SK-N-SH (cell line): ENCODE measurements at regions not wholly inside any gene's neighbourhood (a gene's known extent, or its start where the extent isn't known, plus 50 kb on each side); places are given as distances from the start of the nearest gene placed in this dataset.

Source experiments
- CTCF ChIA-PET: fragments of 300-600, 350-600 bp; formaldehyde crosslinking; extraction: SDS; loops from one replicate; lab custom pipeline; 2021; lab: Yijun Ruan, JAX
- POLR2A ChIA-PET: fragments of 350-600 bp; sonication (Branson Sonifier 250); formaldehyde crosslinking; extraction: SDS; loops from one replicate; lab custom pipeline; 2020; ENCODE audit warnings: antibody characterized with exemption, inconsistent platforms; lab: Yijun Ruan, JAX
- DNase-seq: peaks from one replicate; pipeline ENCODE4 v3.0.0; 2012
- H2AFZ ChIP-seq: fragments of 200-600 bp; sonication (generic); 2 replicates; pipeline ENCODE4 v1.8.1; 2016; ENCODE audit warnings: antibody characterized with exemption, mild to moderate bottlenecking, low read depth
- H3F3A ChIP-seq: fragments of 200-600 bp; sonication (generic); replicated peaks from 2 replicates; pipeline ENCODE3; 2016; ENCODE audit warnings: antibody characterized with exemption, mild to moderate bottlenecking; ENCODE audit not compliant: insufficient read depth
- H3K27ac ChIP-seq, 2 experiments: fragments of 200-500 bp in 1 of 2; fragments of 200-600 bp in 1 of 2; sonication (Bioruptor generic) in 1 of 2; sonication (generic), shearing (Covaris generic) in 1 of 2; 2 replicates each; pipeline versions ENCODE4 v1.5.1 to v1.6.1; 2014 to 2016; ENCODE audit warnings: low read depth in 2 of 2, inconsistent platforms in 1 of 2, low read length in 1 of 2, mild to moderate bottlenecking in 1 of 2, mixed read lengths in 1 of 2
- H3K27me3 ChIP-seq: fragments of 200-600 bp; sonication (generic), shearing (Covaris generic); 2 replicates; pipeline ENCODE4 v1.6.1; 2016; ENCODE audit warnings: mixed run types; ENCODE audit not compliant: insufficient read depth
- H3K36me3 ChIP-seq, 2 experiments: fragments of 200-500 bp in 1 of 2; fragments of 200-600 bp in 1 of 2; sonication (Bioruptor generic) in 1 of 2; sonication (generic) in 1 of 2; replicated peaks in 1 of 2; 2 replicates each; pipeline versions ENCODE3 to v1.5.1; 2014 to 2016; ENCODE audit warnings: low read length in 1 of 2, mild to moderate bottlenecking in 1 of 2; ENCODE audit not compliant: insufficient read depth in 2 of 2, control insufficient read depth in 1 of 2
- H3K4me1 ChIP-seq, 2 experiments: fragments of 200-500 bp in 1 of 2; fragments of 200-600 bp in 1 of 2; sonication (Bioruptor generic) in 1 of 2; sonication (generic), shearing (Covaris generic) in 1 of 2; 2 replicates each; pipeline versions ENCODE4 v1.5.1 to v1.6.1; 2014 to 2016; ENCODE audit warnings: low read depth in 1 of 2, low read length in 1 of 2, mixed run types in 1 of 2; ENCODE audit not compliant: insufficient read depth in 2 of 2, control insufficient read depth in 1 of 2
- H3K4me2 ChIP-seq: fragments of 200-600 bp; sonication (generic), shearing (Covaris generic); 2 replicates; pipeline ENCODE4 v1.6.1; 2017; ENCODE audit warnings: mixed run types
- H3K4me3 ChIP-seq, 2 experiments: fragments of 200-500 bp in 1 of 2; fragments of 200-600 bp in 1 of 2; sonication (Bioruptor generic) in 1 of 2; sonication (generic), shearing (Covaris generic) in 1 of 2; 2 replicates each; pipeline versions ENCODE4 v1.5.1 to v1.8.1; 2014 to 2016; ENCODE audit warnings: low read depth in 2 of 2, inconsistent platforms in 1 of 2, low read length in 1 of 2, mild to moderate bottlenecking in 1 of 2, mixed read lengths in 1 of 2, moderate library complexity in 1 of 2
- H3K79me2 ChIP-seq: fragments of 200-600 bp; sonication (generic); 2 replicates; pipeline ENCODE4 v1.8.1; 2017; ENCODE audit warnings: mild to moderate bottlenecking; ENCODE audit not compliant: insufficient read depth
- H3K9ac ChIP-seq: fragments of 200-600 bp; sonication (generic); 2 replicates; pipeline ENCODE4 v1.6.1; 2017; ENCODE audit warnings: mixed run types
- H3K9me2 ChIP-seq: fragments of 200-600 bp; sonication (generic); 2 replicates; pipeline ENCODE4 v1.6.1; 2017; ENCODE audit warnings: mixed run types
- H3K9me3 ChIP-seq: fragments of 200-600 bp; sonication (generic); 2 replicates; pipeline ENCODE4 v1.6.1; 2017; ENCODE audit warnings: mixed run types, mild to moderate bottlenecking, moderate library complexity
- H4K20me1 ChIP-seq: fragments of 200-600 bp; sonication (generic); 2 replicates; pipeline ENCODE4 v1.6.1; 2017; ENCODE audit warnings: mild to moderate bottlenecking, mixed run types; ENCODE audit not compliant: insufficient read depth
- CHD2 ChIP-seq: fragments of 150-350 bp; IDR thresholded peaks from 2 replicates; pipeline ENCODE4 v1.6.1; 2018; ENCODE audit warnings: low read length; ENCODE audit not compliant: partially characterized antibody
- FOSL2 ChIP-seq: IDR thresholded peaks from 2 replicates; pipeline ENCODE4 v1.4.0; 2012; ENCODE audit warnings: low read depth, mild to moderate bottlenecking, moderate library complexity, borderline replicate concordance
- GABPA ChIP-seq: IDR thresholded peaks from 2 replicates; pipeline ENCODE4 v1.4.0; 2012; ENCODE audit warnings: low read depth, mild to moderate bottlenecking
- MXI1 ChIP-seq: IDR thresholded peaks from 2 replicates; pipeline ENCODE4 v1.6.1; 2012; ENCODE audit warnings: mild to moderate bottlenecking, low read depth, low read length, improper control_type of control experiment
- POLR2AphosphoS5 ChIP-seq: IDR thresholded peaks from 2 replicates; pipeline ENCODE4 v1.6.1; 2012; ENCODE audit warnings: low read depth, low read length
- RAD21 ChIP-seq: IDR thresholded peaks from 2 replicates; pipeline ENCODE4 v1.6.1; 2012; ENCODE audit warnings: mild to moderate bottlenecking, low read length
- RCOR1 ChIP-seq: fragments of 150-350 bp; IDR thresholded peaks from 2 replicates; pipeline ENCODE4 v1.6.1; 2017; ENCODE audit warnings: antibody characterized with exemption, low read length
- RFX5 ChIP-seq: IDR thresholded peaks from 2 replicates; pipeline ENCODE4 v1.6.1; 2012; ENCODE audit warnings: mild to moderate bottlenecking, improper control_type of control experiment, low read length
- SMC3 ChIP-seq: IDR thresholded peaks from 2 replicates; pipeline ENCODE4 v1.6.1; 2012; ENCODE audit warnings: low read depth, low read length, improper control_type of control experiment
- USF1 ChIP-seq: IDR thresholded peaks from 2 replicates; pipeline ENCODE4 v1.4.0; 2012; ENCODE audit warnings: low read depth, borderline replicate concordance
- WGBS: methylation state at CpG from one replicate; pipeline ENCODE4 v1.1.6; 2017; ENCODE audit warnings: low lambda C conversion rate; 5-methylcytosine and 5-hydroxymethylcytosine counted together
- TF ChIP-seq, protein P1 (sequence below): IDR thresholded peaks from 2 replicates; pipeline ENCODE4 v1.4.0; 2012; ENCODE audit warnings: low read depth, borderline replicate concordance

GRCh38 chr18:28831476-28831875 lies 654.5 kb upstream of the CDH2 start:
- DNase-seq: no peak
- H3K27ac ChIP-seq: no peak overlapping the region
- ChIA-PET POLR2A (no interaction called here), CTCF (no interaction called here)
- no peak overlapping the region for H3K4me3 ChIP-seq
- H3K4me1 ChIP-seq: peaks cover 0 to 7% of the 10 kb centered on the region in 2 experiments; a peak in 1 of 4 replicates
- no peaks in the 10 kb centered on the region for H3K9me3 ChIP-seq
- no peak overlapping the region for H3K4me2 ChIP-seq
- H3K79me2 ChIP-seq: no peaks in the 10 kb centered on the region
- no peaks in the 10 kb centered on the region for H3K36me3 ChIP-seq
- no peaks in the 10 kb centered on the region for H4K20me1 ChIP-seq
- H3K9me2 ChIP-seq: no peaks in the 10 kb centered on the region
- H3K9ac ChIP-seq: no peak overlapping the region
- H2AFZ ChIP-seq: no peak overlapping the region
- H3F3A ChIP-seq: no peaks in the 10 kb centered on the region
- no peaks in the 10 kb centered on the region for H3K27me3 ChIP-seq
- TF ChIP-seq RFX5 (no peak), POLR2AphosphoS5 (no peak), USF1 (no peak), RCOR1 (no peak), GABPA (no peak)
- TF ChIP-seq, all 33 proteins: peak for 0

GRCh38 chr18:28826107-28826506 lies 649.2 kb upstream of the CDH2 start:
- H3K9me3 ChIP-seq: no peaks in the 10 kb centered on the region
- H2AFZ ChIP-seq: no peak overlapping the region
- no peaks in the 10 kb centered on the region for H3F3A ChIP-seq
- CTCF ChIA-PET: interaction anchor here (1.2 kb wide), 1 partner anchor 12 kb away, joined by 3 read pairs; no protein-coding TSS in a partner anchor
- no peak overlapping the region for H3K27ac ChIP-seq
- no peaks in the 10 kb centered on the region for H3K36me3 ChIP-seq
- DNase-seq: no peak
- H4K20me1 ChIP-seq: no peaks in the 10 kb centered on the region
- no peak overlapping the region for H3K9ac ChIP-seq
- WGBS: 87% methylated on average over 3 of the region's 3 CpGs
- no peaks in the 10 kb centered on the region for H3K9me2 ChIP-seq
- H3K4me1 ChIP-seq: no peaks in the 10 kb centered on the region; a peak in 1 of 4 replicates
- TF ChIP-seq CHD2 (no peak), USF1 (no peak), SMC3 (no peak), FOSL2 (no peak), MXI1 (no peak), RAD21 (no peak)
- TF ChIP-seq, protein P1, sequence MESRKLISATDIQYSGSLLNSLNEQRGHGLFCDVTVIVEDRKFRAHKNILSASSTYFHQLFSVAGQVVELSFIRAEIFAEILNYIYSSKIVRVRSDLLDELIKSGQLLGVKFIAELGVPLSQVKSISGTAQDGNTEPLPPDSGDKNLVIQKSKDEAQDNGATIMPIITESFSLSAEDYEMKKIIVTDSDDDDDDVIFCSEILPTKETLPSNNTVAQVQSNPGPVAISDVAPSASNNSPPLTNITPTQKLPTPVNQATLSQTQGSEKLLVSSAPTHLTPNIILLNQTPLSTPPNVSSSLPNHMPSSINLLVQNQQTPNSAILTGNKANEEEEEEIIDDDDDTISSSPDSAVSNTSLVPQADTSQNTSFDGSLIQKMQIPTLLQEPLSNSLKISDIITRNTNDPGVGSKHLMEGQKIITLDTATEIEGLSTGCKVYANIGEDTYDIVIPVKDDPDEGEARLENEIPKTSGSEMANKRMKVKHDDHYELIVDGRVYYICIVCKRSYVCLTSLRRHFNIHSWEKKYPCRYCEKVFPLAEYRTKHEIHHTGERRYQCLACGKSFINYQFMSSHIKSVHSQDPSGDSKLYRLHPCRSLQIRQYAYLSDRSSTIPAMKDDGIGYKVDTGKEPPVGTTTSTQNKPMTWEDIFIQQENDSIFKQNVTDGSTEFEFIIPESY: no peak
- H3K4me3 ChIP-seq: no peak overlapping the region
- POLR2A ChIA-PET: no interaction called here
- H3K27me3 ChIP-seq: no peaks in the 10 kb centered on the region
- H3K4me2 ChIP-seq: no peak overlapping the region
- H3K79me2 ChIP-seq: no peaks in the 10 kb centered on the region
